ENCODE measurements at regions not wholly inside any gene's neighbourhood (a gene's known extent, or its start where the extent isn't known, plus 50 kb on each side); places are given as distances from the start of the nearest gene placed in this dataset.
"Not testable (repeated sequence)": the region's sequence is repeated elsewhere in the genome, so short reads cannot be mapped to it uniquely, and the experiment has no call there.

DNA sequence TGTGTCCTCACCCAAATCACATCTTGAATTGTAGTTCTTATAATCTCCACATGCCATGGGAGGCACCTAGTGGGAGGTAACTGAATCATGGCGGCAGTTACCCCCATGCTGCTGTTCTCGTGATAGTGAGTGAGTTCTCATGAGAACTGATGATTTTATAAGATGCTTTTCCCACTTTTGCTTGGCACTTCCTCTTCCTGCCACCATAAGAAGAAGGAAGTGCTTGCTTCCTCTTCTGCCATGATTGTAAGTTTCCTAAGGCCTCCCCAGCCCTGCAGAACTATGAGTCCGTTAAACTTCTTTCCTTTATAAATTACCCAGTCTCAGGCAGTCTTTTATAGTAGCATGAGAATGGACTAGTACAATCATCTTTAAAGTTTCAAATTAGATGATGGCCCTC lies 902.4 kb upstream of the PIK3C3 start:
- Histone ChIP-seq H3K27ac (no peak overlapping the region), H3K36me3 (no peaks in the 10 kb centered on the region), H3K4me1 (no peaks in the 10 kb centered on the region), H3K4me3 (no peak overlapping the region), H3K27me3 (no peaks in the 10 kb centered on the region), H3K9me3 (no peaks in the 10 kb centered on the region)
- TF ChIP-seq POLR2AphosphoS5 (IDR thresholded peaks at IDR 0.05), result no peak
- no peak for TF ChIP-seq POLR2A (IDR thresholded peaks at IDR 0.05)
- TF ChIP-seq EP300 (IDR thresholded peaks at IDR 0.05), result no peak
- TF ChIP-seq, protein P1, sequence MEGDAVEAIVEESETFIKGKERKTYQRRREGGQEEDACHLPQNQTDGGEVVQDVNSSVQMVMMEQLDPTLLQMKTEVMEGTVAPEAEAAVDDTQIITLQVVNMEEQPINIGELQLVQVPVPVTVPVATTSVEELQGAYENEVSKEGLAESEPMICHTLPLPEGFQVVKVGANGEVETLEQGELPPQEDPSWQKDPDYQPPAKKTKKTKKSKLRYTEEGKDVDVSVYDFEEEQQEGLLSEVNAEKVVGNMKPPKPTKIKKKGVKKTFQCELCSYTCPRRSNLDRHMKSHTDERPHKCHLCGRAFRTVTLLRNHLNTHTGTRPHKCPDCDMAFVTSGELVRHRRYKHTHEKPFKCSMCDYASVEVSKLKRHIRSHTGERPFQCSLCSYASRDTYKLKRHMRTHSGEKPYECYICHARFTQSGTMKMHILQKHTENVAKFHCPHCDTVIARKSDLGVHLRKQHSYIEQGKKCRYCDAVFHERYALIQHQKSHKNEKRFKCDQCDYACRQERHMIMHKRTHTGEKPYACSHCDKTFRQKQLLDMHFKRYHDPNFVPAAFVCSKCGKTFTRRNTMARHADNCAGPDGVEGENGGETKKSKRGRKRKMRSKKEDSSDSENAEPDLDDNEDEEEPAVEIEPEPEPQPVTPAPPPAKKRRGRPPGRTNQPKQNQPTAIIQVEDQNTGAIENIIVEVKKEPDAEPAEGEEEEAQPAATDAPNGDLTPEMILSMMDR (IDR thresholded peaks at IDR 0.05), result no peak
- no peak for DNase-seq (ENCODE audit: low spot score in 2 of 2)
- 87% methylated on average over 3 of the region's 3 CpGs for WGBS

DNA sequence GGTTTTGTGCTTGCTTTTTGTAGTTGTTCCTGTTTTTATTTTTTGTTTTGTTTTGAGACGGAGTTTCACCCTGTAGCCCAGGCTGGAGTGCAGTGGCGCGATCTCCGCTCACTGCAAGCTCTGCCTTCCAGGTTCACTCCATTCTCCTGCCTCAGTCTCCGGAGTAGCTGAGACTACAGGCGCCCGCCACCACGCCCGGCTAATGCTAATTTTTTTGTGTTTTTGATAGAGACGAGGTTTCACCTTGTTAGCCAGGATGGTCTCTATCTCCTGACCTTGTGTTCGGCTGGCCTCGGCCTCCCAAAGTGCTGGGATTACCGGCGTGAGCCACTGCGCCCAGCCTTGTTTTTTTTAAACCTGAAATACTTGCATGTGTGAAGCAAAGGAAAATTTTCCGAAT lies 908.8 kb upstream of the PIK3C3 start:
- DNase-seq (ENCODE audit: low spot score in 2 of 2); H3K36me3 ChIP-seq; H3K27ac ChIP-seq; H3K4me3 ChIP-seq; H3K4me1 ChIP-seq; H3K9me3 ChIP-seq; H3K27me3 ChIP-seq: not testable (repeated sequence)
- WGBS, result 94% methylated on average over 16 of the region's 16 CpGs

DNA sequence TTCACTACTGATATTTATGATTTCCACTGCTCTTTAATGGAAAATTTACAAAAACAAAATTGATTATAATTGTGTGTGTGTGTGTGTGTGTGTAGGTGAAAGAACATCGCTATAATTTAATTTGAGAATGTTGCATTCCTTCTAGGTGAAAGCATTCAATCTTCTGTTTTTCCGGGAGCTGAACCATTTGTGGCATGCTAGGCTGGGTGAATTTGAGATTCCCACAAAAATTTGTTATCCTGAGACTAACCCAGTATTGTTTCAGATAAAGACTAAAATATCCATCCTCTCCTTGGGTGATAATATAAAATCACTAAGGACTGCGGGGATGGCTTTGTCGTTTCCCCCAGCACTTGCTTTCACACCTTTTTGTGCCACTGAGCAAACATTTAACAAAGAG lies 911.2 kb upstream of the PIK3C3 start:
- DNase-seq (ENCODE audit: low spot score in 2 of 2), result no peak
- whole genome bisulfite sequencing, result 78% methylated on average over 4 of the region's 4 CpGs
- TF ChIP-seq, protein P1 (IDR thresholded peaks at IDR 0.05), result no peak
- TF ChIP-seq POLR2A (IDR thresholded peaks at IDR 0.05) (no peak), POLR2AphosphoS5 (IDR thresholded peaks at IDR 0.05) (no peak), EP300 (IDR thresholded peaks at IDR 0.05) (no peak)
- Histone ChIP-seq H3K27me3 (no peaks in the 10 kb centered on the region), H3K36me3 (no peaks in the 10 kb centered on the region), H3K4me3 (no peak overlapping the region), H3K9me3 (no peaks in the 10 kb centered on the region), H3K27ac (no peak overlapping the region), H3K4me1 (no peaks in the 10 kb centered on the region)

DNA sequence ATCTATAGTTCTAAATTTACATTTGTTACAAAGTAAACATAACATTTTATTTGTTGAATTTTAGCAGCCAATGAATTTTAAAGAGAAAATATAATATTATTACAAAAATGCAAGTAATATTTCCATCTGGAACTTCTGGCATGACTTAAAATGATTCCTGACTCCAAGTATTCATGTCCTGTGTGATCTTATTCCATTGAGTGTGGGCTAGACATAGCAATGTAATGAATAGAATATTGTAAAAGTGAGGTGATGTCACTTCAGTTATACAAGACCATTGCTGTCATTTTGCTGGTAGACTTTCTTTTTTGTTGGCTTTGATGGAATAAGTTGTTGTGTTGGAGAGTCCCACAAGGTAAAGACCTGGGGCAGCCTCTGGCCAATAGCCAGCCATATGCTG lies 912.2 kb upstream of the PIK3C3 start:
- no peaks in the 10 kb centered on the region for H3K4me1 ChIP-seq
- H3K9me3 ChIP-seq, result no peaks in the 10 kb centered on the region
- H3K36me3 ChIP-seq, result no peaks in the 10 kb centered on the region
- TF ChIP-seq POLR2A (IDR thresholded peaks at IDR 0.05) (no peak), EP300 (IDR thresholded peaks at IDR 0.05) (no peak), POLR2AphosphoS5 (IDR thresholded peaks at IDR 0.05) (no peak)
- TF ChIP-seq, protein P1 (IDR thresholded peaks at IDR 0.05), result no peak
- no peak overlapping the region for H3K4me3 ChIP-seq
- H3K27me3 ChIP-seq, result no peaks in the 10 kb centered on the region
- H3K27ac ChIP-seq, result no peak overlapping the region
- no peak for DNase-seq (ENCODE audit: low spot score in 2 of 2)

DNA sequence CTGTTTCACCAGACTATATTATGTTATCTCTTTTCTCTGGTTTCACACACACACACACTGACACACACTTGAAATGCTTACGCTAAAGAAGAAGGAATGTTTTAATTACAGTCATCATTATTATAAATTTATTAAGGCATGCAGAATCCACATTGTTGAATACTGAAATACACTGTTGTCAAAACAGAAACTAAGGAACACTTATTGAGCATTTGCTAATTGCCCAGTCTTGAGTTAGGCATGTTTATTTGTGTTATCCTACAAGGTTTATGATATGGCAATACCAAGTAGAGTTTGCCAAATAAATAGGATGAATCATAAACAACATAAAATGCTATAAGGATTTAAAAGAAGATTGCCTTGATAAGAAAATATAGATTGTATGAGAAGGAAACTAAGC lies 917.0 kb upstream of the PIK3C3 start:
- Histone ChIP-seq H3K36me3 (no peaks in the 10 kb centered on the region), H3K9me3 (no peaks in the 10 kb centered on the region), H3K4me3 (no peak overlapping the region), H3K4me1 (no peaks in the 10 kb centered on the region), H3K27me3 (no peaks in the 10 kb centered on the region), H3K27ac (no peak overlapping the region)
- 63% methylated on average over 1 of the region's 1 CpG for WGBS
- DNase-seq (ENCODE audit: low spot score in 2 of 2), result no peak
- TF ChIP-seq POLR2AphosphoS5 (IDR thresholded peaks at IDR 0.05) (no peak), POLR2A (IDR thresholded peaks at IDR 0.05) (no peak), EP300 (IDR thresholded peaks at IDR 0.05) (no peak)
- TF ChIP-seq, protein P1 (IDR thresholded peaks at IDR 0.05), result no peak

DNA sequence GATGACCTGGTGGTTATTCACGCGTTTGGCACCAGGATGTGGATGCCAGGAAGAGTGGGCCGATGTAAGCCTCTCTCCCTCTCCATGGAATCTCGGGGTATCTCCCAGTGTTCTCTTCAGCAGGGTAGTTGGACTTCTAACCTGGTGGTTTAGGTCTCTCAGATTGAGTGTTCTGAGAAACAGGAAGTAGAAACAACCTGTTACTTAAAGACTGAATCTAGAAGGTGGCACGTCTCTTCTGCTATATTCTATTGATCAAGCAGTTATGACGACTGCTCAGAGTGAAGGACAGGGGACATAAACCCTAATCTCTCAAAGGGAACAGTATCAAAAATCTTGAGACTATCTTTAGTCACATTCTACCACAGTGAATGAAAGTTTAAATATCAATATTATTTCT lies 918.7 kb upstream of the PIK3C3 start:
- DNase-seq (ENCODE audit: low spot score in 2 of 2), result no peak
- Histone ChIP-seq H3K27me3 (no peaks in the 10 kb centered on the region), H3K4me3 (no peak overlapping the region), H3K36me3 (no peaks in the 10 kb centered on the region), H3K9me3 (no peaks in the 10 kb centered on the region), H3K27ac (no peak overlapping the region), H3K4me1 (no peaks in the 10 kb centered on the region)
- 85% methylated on average over 6 of the region's 6 CpGs for WGBS
- TF ChIP-seq, protein P1 (IDR thresholded peaks at IDR 0.05), result no peak
- TF ChIP-seq POLR2A (IDR thresholded peaks at IDR 0.05), result no peak
- TF ChIP-seq EP300 (IDR thresholded peaks at IDR 0.05), result no peak
- TF ChIP-seq POLR2AphosphoS5 (IDR thresholded peaks at IDR 0.05), result no peak
